HG03095 (cell line): ENCODE measurements at regions not wholly inside any gene's neighbourhood (a gene's known extent, or its start where the extent isn't known, plus 50 kb on each side); places are given as distances from the start of the nearest gene placed in this dataset.

ENCODE experiments used
- ATAC-seq: cut with Tn5 transposase; IDR thresholded peaks from one replicate; pipeline ENCODE4 v1.9.1; 2021; ENCODE audit warnings: moderate library complexity; ENCODE audit not compliant: unreplicated experiment

GRCh38 chr12:114902665-114903064 lies 218.7 kb upstream of the TBX3 start:
- ATAC-seq, result no peak

GRCh38 chr12:114901316-114901715 lies 217.3 kb upstream of the TBX3 start:
- no peak for ATAC-seq

GRCh38 chr12:114898159-114898558 lies 214.2 kb upstream of the TBX3 start:
- no peak for ATAC-seq

GRCh38 chr12:114895827-114896226 lies 211.9 kb upstream of the TBX3 start:
- no peak for ATAC-seq

GRCh38 chr12:114895081-114895480 lies 211.1 kb upstream of the TBX3 start:
- no peak for ATAC-seq

- ATAC-seq, result no peak
Observed at GRCh38 chr12:114894076-114894475, 210.1 kb upstream of the TBX3 start.

GRCh38 chr12:114888928-114889584 lies 205.1 kb upstream of the TBX3 start:
- ATAC-seq, result no peak

- no peak for ATAC-seq
Observed at GRCh38 chr12:114888448-114888847, 204.5 kb upstream of the TBX3 start.

- no peak for ATAC-seq
Observed at GRCh38 chr12:114885501-114885900, 201.5 kb upstream of the TBX3 start.

GRCh38 chr12:114884575-114884974 lies 200.6 kb upstream of the TBX3 start:
- no peak for ATAC-seq

GRCh38 chr12:114882083-114882482 lies 198.1 kb upstream of the TBX3 start:
- no peak for ATAC-seq

- ATAC-seq, result no peak
Observed at GRCh38 chr12:114879354-114879753, 195.4 kb upstream of the TBX3 start.

GRCh38 chr12:114878781-114879180 lies 194.8 kb upstream of the TBX3 start:
- ATAC-seq, result no peak

GRCh38 chr12:114876968-114877680 lies 193.1 kb upstream of the TBX3 start:
- ATAC-seq, result no peak

- no peak for ATAC-seq
Observed at GRCh38 chr12:114875313-114875712, 191.3 kb upstream of the TBX3 start.

GRCh38 chr12:114873656-114874055 lies 189.7 kb upstream of the TBX3 start:
- ATAC-seq, result no peak

- no peak for ATAC-seq
Observed at GRCh38 chr12:114868995-114869834, 185.2 kb upstream of the TBX3 start.

GRCh38 chr12:114866331-114866730 lies 182.4 kb upstream of the TBX3 start:
- no peak for ATAC-seq

GRCh38 chr12:114864837-114865551 lies 181.0 kb upstream of the TBX3 start:
- no peak for ATAC-seq

- no peak for ATAC-seq
Observed at GRCh38 chr12:114863911-114864310, 179.9 kb upstream of the TBX3 start.

- no peak for ATAC-seq
Observed at GRCh38 chr12:114860969-114861368, 177.0 kb upstream of the TBX3 start.
